ENCODE measurements at regions not wholly inside any gene's neighbourhood (a gene's known extent, or its start where the extent isn't known, plus 50 kb on each side); places are given as distances from the start of the nearest gene placed in this dataset.

DNA sequence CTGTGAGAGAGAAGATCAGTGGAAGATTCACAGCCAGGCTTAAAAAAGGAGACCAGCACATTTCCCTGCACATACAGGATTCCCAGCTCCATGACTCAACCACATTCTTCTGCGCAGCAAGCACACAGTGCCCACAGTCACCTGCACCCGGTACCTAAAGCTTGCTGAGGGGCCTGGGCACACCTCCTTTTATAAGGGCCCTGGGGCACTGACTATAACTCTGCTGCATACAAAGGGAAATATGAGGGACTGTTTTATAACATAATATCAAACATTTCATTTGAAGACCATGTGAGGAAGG is 322.9 kb downstream of the DAD1 start:
- intact Hi-C loops (cut with micrococcal nuclease; ENCODE audit: unreplicated experiment), result no loop called here
- WGBS (ENCODE audit: insufficient coverage, insufficient replicate concordance, low lambda C conversion rate, missing lambda C conversion rate), result 69% methylated on average over 2 of the region's 2 CpGs

More for the DNA sequence above, 322.9 kb downstream of the DAD1 start:
- Histone ChIP-seq H3K4me3 (no peak overlapping the region), H3K27me3 (replicated peaks in 1 of 2; ENCODE audit: control insufficient read depth in 2 of 2, insufficient read depth in 2 of 2, low read length in 1 of 2) (no peaks in the 10 kb centered on the region), H3K4me1 (ENCODE audit: control insufficient read depth, insufficient read depth, low read length) (no peaks in the 10 kb centered on the region; the same call in 1 of the 2 replicates), H3K27ac (ENCODE audit: control insufficient read depth, insufficient read depth) (no peak overlapping the region), H3K4me2 (ENCODE audit: control insufficient read depth, insufficient read depth) (no peak overlapping the region), H3K36me3 (ENCODE audit: control insufficient read depth in 2 of 2, insufficient read depth in 2 of 2, low read length in 1 of 2) (no peaks in the 10 kb centered on the region), H3K9me3 (replicated peaks; ENCODE audit: control insufficient read depth, insufficient read depth, low read length) (no peaks in the 10 kb centered on the region), H3K79me2 (ENCODE audit: control insufficient read depth, insufficient read depth, low read length) (no peaks in the 10 kb centered on the region), H4K20me1 (ENCODE audit: control insufficient read depth, insufficient read depth) (no peaks in the 10 kb centered on the region), H3K9ac (ENCODE audit: control insufficient read depth, insufficient read depth, low read length) (no peak overlapping the region), H2AFZ (ENCODE audit: control insufficient read depth, low read depth, low read length) (no peak overlapping the region)
- RAD21 ChIA-PET (ENCODE audit: unreplicated experiment), result interaction anchor here (0.9 to 1.1 kb wide), 3 partner anchors 15 to 65 kb away, joined by 3 to 4 read pairs (median 3); no protein-coding TSS in a partner anchor
- BruUV-seq (replicated peaks), result no TSS peak
- CTCF ChIA-PET, result interaction anchor here (0.9 to 8.5 kb wide), 9 partner anchors 12 to 109 kb away, joined by 3 to 44 read pairs (median 5); no protein-coding TSS in a partner anchor
- in situ Hi-C loops (cut with MboI), result no loop called here
- DNase-seq (ENCODE audit: low read depth, low spot score) (no peak), ATAC-seq (no peak), FAIRE-seq (no peak)
- TF ChIP-seq YY1 (IDR thresholded peaks at IDR 0.05; ENCODE audit: low read depth, low read length), result no peak
- TF ChIP-seq CBFB (IDR thresholded peaks at IDR 0.05; ENCODE audit: low read depth), result no peak
- TF ChIP-seq, protein P1, sequence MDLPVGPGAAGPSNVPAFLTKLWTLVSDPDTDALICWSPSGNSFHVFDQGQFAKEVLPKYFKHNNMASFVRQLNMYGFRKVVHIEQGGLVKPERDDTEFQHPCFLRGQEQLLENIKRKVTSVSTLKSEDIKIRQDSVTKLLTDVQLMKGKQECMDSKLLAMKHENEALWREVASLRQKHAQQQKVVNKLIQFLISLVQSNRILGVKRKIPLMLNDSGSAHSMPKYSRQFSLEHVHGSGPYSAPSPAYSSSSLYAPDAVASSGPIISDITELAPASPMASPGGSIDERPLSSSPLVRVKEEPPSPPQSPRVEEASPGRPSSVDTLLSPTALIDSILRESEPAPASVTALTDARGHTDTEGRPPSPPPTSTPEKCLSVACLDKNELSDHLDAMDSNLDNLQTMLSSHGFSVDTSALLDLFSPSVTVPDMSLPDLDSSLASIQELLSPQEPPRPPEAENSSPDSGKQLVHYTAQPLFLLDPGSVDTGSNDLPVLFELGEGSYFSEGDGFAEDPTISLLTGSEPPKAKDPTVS (IDR thresholded peaks at IDR 0.05; ENCODE audit: low read depth, low read length), result no peak
- TF ChIP-seq, protein P2, sequence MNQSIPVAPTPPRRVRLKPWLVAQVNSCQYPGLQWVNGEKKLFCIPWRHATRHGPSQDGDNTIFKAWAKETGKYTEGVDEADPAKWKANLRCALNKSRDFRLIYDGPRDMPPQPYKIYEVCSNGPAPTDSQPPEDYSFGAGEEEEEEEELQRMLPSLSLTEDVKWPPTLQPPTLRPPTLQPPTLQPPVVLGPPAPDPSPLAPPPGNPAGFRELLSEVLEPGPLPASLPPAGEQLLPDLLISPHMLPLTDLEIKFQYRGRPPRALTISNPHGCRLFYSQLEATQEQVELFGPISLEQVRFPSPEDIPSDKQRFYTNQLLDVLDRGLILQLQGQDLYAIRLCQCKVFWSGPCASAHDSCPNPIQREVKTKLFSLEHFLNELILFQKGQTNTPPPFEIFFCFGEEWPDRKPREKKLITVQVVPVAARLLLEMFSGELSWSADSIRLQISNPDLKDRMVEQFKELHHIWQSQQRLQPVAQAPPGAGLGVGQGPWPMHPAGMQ (IDR thresholded peaks at IDR 0.05; ENCODE audit: borderline replicate concordance), result no peak
- TF ChIP-seq TCF7 (IDR thresholded peaks at IDR 0.05; ENCODE audit: borderline replicate concordance), result no peak
- TF ChIP-seq, protein P3, sequence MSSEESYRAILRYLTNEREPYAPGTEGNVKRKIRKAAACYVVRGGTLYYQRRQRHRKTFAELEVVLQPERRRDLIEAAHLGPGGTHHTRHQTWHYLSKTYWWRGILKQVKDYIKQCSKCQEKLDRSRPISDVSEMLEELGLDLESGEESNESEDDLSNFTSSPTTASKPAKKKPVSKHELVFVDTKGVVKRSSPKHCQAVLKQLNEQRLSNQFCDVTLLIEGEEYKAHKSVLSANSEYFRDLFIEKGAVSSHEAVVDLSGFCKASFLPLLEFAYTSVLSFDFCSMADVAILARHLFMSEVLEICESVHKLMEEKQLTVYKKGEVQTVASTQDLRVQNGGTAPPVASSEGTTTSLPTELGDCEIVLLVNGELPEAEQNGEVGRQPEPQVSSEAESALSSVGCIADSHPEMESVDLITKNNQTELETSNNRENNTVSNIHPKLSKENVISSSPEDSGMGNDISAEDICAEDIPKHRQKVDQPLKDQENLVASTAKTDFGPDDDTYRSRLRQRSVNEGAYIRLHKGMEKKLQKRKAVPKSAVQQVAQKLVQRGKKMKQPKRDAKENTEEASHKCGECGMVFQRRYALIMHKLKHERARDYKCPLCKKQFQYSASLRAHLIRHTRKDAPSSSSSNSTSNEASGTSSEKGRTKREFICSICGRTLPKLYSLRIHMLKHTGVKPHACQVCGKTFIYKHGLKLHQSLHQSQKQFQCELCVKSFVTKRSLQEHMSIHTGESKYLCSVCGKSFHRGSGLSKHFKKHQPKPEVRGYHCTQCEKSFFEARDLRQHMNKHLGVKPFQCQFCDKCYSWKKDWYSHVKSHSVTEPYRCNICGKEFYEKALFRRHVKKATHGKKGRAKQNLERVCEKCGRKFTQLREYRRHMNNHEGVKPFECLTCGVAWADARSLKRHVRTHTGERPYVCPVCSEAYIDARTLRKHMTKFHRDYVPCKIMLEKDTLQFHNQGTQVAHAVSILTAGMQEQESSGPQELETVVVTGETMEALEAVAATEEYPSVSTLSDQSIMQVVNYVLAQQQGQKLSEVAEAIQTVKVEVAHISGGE (CRISPR knock-in tag; IDR thresholded peaks at IDR 0.05), result no peak
- TF ChIP-seq EED (IDR thresholded peaks at IDR 0.05; ENCODE audit: low read depth), result no peak
- TF ChIP-seq MXI1 (IDR thresholded peaks at IDR 0.05; ENCODE audit: low read depth, low read length), result no peak
- SMC1A ChIA-PET (ENCODE audit: uncharacterized antibody, unreplicated experiment), result interaction anchor here (0.8 to 1.2 kb wide), 3 partner anchors 11 to 36 kb away, joined by 3 read pairs; no protein-coding TSS in a partner anchor
- POLR2A ChIA-PET, result no interaction called here
